HepG2 (cell line): ENCODE measurements at regions not wholly inside any gene's neighbourhood (a gene's known extent, or its start where the extent isn't known, plus 50 kb on each side); places are given as distances from the start of the nearest gene placed in this dataset.
A peak's percentile ranks its signal among the peaks of the same experiment; 100 is the strongest.

Source experiments
- AKAP8 ChIP-seq: sonication (generic); formaldehyde crosslinking; IDR thresholded peaks from 2 replicates; pipeline ENCODE4 v1.5.1; 2020; ENCODE audit warnings: mild to moderate bottlenecking, missing genetic modification reagents
- CREB1 ChIP-seq, 2 experiments: fragments of 450-650 bp in 1 of 2; IDR thresholded peaks; 2 replicates each; pipeline ENCODE4 v1.6.1; 2016 to 2017; ENCODE audit warnings: control low read depth in 1 of 2, mild to moderate bottlenecking in 1 of 2, missing compliant biosample characterization in 1 of 2, missing genetic modification characterization in 1 of 2
- GZF1 ChIP-seq: sonication (generic); formaldehyde crosslinking; IDR thresholded peaks from 2 replicates; pipeline ENCODE4 v1.5.1; 2020; ENCODE audit warnings: mild to moderate bottlenecking, missing genetic modification reagents
- NR2F6 ChIP-seq, 2 experiments: IDR thresholded peaks; 2 replicates each; pipeline ENCODE4 v1.6.1; 2016; ENCODE audit warnings: antibody characterized with exemption in 1 of 2, mild to moderate bottlenecking in 1 of 2
- PAWR ChIP-seq: sonication (generic); formaldehyde crosslinking; IDR thresholded peaks from 2 replicates; pipeline ENCODE4 v1.4.0; 2020; ENCODE audit warnings: missing genetic modification reagents, mild to moderate bottlenecking, borderline replicate concordance
- RBAK ChIP-seq: sonication (generic); formaldehyde crosslinking; IDR thresholded peaks from 2 replicates; pipeline ENCODE4 v1.5.1; 2020; ENCODE audit warnings: mild to moderate bottlenecking, missing genetic modification reagents
- SRSF9 ChIP-seq: fragments of 200-400 bp; formaldehyde crosslinking; IDR thresholded peaks from 2 replicates; pipeline ENCODE4 v1.6.1; 2018; ENCODE audit warnings: borderline replicate concordance, mild to moderate bottlenecking, low read depth, low read length; ENCODE audit not compliant: insufficient read depth, poor library complexity, severe bottlenecking
- TEAD3 ChIP-seq: optimal IDR thresholded peaks from 2 replicates; pipeline ENCODE3; 2016; ENCODE audit warnings: borderline replicate concordance
- U2AF2 ChIP-seq: fragments of 200-400 bp; formaldehyde crosslinking; IDR thresholded peaks from 2 replicates; pipeline ENCODE4 v1.6.1; 2017; ENCODE audit warnings: low read depth, mild to moderate bottlenecking, low read length
- ZBTB46 ChIP-seq: sonication (generic); formaldehyde crosslinking; IDR thresholded peaks from 2 replicates; pipeline ENCODE4 v1.4.0; 2020; ENCODE audit warnings: mild to moderate bottlenecking, missing genetic modification reagents, borderline replicate concordance
- ZBTB7A ChIP-seq: sonication (generic); formaldehyde crosslinking; IDR thresholded peaks from 2 replicates; pipeline ENCODE4 v1.8.0; 2022; ENCODE audit warnings: mild to moderate bottlenecking, missing genetic modification reagents
- ZFP41 ChIP-seq: sonication (generic); formaldehyde crosslinking; IDR thresholded peaks from 2 replicates; pipeline ENCODE4 v1.4.0; 2020; ENCODE audit warnings: mild to moderate bottlenecking, missing genetic modification reagents, borderline replicate concordance
- ZFP82 ChIP-seq: sonication (generic); formaldehyde crosslinking; IDR thresholded peaks from 2 replicates; pipeline ENCODE4 v1.5.1; 2020; ENCODE audit warnings: mild to moderate bottlenecking, missing genetic modification reagents, borderline replicate concordance
- ZMAT5 ChIP-seq: sonication (generic); formaldehyde crosslinking; IDR thresholded peaks from 2 replicates; pipeline ENCODE4 v1.5.0; 2020; ENCODE audit warnings: mild to moderate bottlenecking, low read depth, missing genetic modification reagents, borderline replicate concordance
- ZNF362 ChIP-seq: sonication (generic); formaldehyde crosslinking; IDR thresholded peaks from 2 replicates; pipeline ENCODE4 v1.4.0; 2020; ENCODE audit warnings: missing genetic modification reagents, mild to moderate bottlenecking, borderline replicate concordance
- ZNF383 ChIP-seq: sonication (generic); formaldehyde crosslinking; IDR thresholded peaks from 2 replicates; pipeline ENCODE4 v1.4.0; 2020; ENCODE audit warnings: missing genetic modification reagents, mild to moderate bottlenecking, borderline replicate concordance
- ZNF441 ChIP-seq: sonication (generic); formaldehyde crosslinking; IDR thresholded peaks from 2 replicates; pipeline ENCODE4 v1.7.0; 2021; ENCODE audit warnings: missing genetic modification reagents, borderline replicate concordance
- ZNF577 ChIP-seq: sonication (generic); formaldehyde crosslinking; IDR thresholded peaks from 2 replicates; pipeline ENCODE4 v1.4.0; 2020; ENCODE audit warnings: mild to moderate bottlenecking, low read depth, missing genetic modification reagents, borderline replicate concordance
- ZNF724P ChIP-seq: sonication (generic); formaldehyde crosslinking; IDR thresholded peaks from 2 replicates; pipeline ENCODE4 v1.8.0; 2022; ENCODE audit warnings: missing genetic modification reagents, borderline replicate concordance
- TF ChIP-seq, protein P1 (sequence below): sonication (generic); formaldehyde crosslinking; IDR thresholded peaks from 2 replicates; pipeline ENCODE4 v1.8.0; 2022; ENCODE audit warnings: mild to moderate bottlenecking, missing genetic modification reagents, borderline replicate concordance
- TF ChIP-seq, protein P2 (sequence below): sonication (generic); formaldehyde crosslinking; IDR thresholded peaks from 2 replicates; pipeline ENCODE4 v1.8.0; 2022; ENCODE audit warnings: missing genetic modification reagents, mild to moderate bottlenecking, moderate library complexity, borderline replicate concordance

DNA sequence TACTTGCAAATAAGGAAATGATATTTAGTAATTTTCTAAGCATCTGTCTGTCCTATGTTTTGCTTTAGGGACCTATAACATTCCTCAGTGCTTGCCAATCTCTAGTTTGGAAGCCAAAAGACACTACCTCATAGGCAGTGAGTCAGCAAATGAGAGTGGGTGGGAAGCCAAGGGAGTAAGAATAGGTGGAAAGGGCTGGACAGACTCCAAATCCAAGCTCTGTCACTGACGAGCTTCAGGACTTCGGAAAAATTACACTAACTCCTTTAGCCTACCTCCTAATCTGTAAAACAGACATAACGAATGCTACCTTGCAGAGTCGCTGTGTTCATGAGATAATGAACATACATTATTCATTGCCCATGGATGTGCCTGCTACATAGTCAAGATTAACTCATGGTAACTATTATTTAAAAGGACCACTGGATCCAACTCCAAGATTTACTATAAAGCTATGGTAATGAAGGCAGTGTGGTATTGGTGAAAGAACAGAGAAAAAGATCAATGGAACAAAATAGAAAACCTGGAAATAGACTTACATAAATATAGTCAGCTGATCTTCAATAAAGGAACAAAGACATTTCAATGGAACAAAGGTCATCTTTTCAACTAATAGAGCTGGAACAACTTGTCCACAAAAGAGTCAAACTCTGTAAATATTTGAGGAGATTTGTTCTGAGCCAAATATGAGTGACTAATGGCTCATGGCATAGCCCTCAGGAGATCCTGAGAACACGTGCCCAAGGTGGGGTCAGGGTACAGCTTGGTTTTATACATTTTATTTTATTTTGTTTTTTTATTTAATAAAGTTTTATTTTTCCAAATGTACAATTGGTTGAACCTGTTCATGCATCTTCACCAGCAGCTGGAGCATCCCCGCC lies 64.1 kb downstream of the FAM50B start (continued):
- TF ChIP-seq AKAP8 (no peak), NR2F6 (IDR thresholded peaks at IDR 0.05) (peak; percentile 84), NR2F6 (CRISPR knock-in tag; IDR thresholded peaks at IDR 0.05) (peak; percentile 72), ZMAT5 (no peak), RBAK (CRISPR knock-in tag) (no peak), ZNF724P (CRISPR knock-in tag) (no peak), CREB1 (IDR thresholded peaks at IDR 0.05) (no peak), CREB1 (CRISPR knock-in tag; IDR thresholded peaks at IDR 0.05) (peak; percentile 70), ZNF441 (CRISPR knock-in tag) (no peak), SRSF9 (no peak), ZBTB46 (CRISPR knock-in tag) (no peak), PAWR (CRISPR knock-in tag) (no peak), ZFP82 (CRISPR knock-in tag) (no peak), ZNF577 (CRISPR knock-in tag) (no peak), ZNF362 (CRISPR knock-in tag) (no peak), TEAD3 (peak; percentile 77), ZFP41 (CRISPR knock-in tag) (no peak), U2AF2 (no peak), ZNF383 (no peak), ZBTB7A (CRISPR knock-in tag) (no peak), GZF1 (no peak)
- TF ChIP-seq, protein P1, sequence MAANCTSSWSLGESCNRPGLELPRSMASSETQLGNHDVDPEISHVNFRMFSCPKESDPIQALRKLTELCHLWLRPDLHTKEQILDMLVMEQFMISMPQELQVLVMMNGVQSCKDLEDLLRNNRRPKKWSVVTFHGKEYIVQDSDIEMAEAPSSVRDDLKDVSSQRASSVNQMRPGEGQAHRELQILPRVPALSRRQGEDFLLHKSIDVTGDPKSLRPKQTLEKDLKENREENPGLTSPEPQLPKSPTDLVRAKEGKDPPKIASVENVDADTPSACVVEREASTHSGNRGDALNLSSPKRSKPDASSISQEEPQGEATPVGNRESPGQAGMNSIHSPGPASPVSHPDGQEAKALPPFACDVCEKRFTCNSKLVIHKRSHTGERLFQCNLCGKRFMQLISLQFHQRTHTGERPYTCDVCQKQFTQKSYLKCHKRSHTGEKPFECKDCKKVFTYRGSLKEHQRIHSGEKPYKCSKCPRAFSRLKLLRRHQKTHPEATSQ (CRISPR knock-in tag), result no peak
- TF ChIP-seq, protein P2, sequence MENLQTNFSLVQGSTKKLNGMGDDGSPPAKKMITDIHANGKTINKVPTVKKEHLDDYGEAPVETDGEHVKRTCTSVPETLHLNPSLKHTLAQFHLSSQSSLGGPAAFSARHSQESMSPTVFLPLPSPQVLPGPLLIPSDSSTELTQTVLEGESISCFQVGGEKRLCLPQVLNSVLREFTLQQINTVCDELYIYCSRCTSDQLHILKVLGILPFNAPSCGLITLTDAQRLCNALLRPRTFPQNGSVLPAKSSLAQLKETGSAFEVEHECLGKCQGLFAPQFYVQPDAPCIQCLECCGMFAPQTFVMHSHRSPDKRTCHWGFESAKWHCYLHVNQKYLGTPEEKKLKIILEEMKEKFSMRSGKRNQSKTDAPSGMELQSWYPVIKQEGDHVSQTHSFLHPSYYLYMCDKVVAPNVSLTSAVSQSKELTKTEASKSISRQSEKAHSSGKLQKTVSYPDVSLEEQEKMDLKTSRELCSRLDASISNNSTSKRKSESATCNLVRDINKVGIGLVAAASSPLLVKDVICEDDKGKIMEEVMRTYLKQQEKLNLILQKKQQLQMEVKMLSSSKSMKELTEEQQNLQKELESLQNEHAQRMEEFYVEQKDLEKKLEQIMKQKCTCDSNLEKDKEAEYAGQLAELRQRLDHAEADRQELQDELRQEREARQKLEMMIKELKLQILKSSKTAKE (CRISPR knock-in tag), result peak; percentile 39; the same call in 1 of the 2 replicates
